CD4-positive, alpha-beta T cell treated with Interleukin-12 subunit alpha and Interleukin-12 subunit beta, for 1 hour (primary cell): ENCODE measurements at regions not wholly inside any gene's neighbourhood (a gene's known extent, or its start where the extent isn't known, plus 50 kb on each side); places are given as distances from the start of the nearest gene placed in this dataset.
"Not testable (repeated sequence)": the region's sequence is repeated elsewhere in the genome, so short reads cannot be mapped to it uniquely, and the experiment has no call there.

Experiments
- DNase-seq: peaks from one replicate; pipeline ENCODE4 v3.0.0-alpha.2; 2020

DNA sequence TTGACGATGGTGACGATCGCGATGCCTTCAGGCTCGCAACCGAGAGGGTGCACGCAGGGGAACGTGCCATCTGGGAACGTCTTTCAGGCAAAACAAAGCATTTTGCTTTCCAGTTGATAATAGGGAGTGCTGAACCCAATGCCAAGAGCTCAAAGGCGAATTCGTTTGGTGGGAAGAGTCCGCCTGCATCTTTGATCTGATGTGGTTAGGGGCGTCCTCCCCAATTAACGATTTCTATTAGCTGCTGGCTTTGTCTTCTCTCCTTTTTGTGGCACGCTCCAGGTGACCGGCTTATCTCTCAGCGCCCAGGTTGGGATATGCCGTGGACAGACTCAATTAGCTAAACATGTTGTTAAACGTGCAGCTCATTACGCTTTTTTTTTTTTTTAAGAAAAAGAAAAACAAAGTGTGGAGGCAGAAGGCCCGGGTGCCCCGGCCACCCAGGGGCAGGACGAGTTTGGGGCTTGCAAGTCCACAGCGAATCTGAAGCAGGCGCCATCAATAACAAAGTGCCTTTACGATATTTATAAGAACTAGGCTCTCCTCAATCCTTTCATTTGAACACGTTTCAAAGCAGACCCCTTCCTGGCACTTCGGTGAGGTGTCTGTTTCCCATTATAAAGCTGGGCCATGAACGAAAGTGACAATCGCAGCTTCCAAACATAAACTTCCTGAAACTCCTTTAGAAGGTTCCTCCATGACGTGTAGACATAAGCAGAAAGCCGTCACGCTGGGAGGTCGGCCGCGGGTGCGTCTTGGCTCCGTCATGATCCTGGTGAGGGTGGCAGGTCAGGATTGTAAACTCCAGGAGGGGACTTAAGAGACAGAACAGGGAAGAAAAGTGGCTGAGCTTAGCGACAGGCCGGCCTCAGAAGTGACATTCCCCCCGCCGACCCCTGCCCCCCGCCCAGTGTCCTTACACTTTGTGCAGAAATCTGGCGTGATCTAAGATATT lies 155.3 kb downstream of the LAT start:
- not testable (repeated sequence) for DNase-seq

DNA sequence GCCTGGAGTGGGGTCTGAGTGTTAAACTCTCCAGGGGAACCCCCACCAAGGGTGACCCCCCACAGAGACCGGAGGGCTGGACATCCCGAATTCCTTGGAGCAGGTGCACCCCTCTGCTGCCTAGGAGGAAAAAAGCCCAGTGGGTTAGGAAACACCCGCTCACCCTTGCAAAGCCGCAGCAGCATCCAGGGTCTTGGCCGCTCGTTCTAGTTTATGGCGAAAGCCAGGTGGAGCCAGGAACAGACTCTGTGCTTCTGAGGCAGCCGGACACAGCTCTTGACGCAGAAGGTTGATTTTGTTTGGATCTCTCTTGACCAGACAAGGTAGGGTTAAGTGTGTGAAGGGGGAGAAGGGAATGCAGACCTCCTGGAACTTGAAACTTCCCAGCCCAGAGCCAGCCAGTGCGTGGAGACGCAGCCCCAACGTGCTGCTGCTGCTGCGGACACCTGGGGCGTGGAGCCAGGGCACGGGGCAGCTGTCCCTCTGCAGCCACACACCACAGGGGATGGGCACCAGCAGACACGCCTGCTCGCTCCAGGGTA lies 154.5 kb downstream of the LAT start:
- no peak for DNase-seq

DNA sequence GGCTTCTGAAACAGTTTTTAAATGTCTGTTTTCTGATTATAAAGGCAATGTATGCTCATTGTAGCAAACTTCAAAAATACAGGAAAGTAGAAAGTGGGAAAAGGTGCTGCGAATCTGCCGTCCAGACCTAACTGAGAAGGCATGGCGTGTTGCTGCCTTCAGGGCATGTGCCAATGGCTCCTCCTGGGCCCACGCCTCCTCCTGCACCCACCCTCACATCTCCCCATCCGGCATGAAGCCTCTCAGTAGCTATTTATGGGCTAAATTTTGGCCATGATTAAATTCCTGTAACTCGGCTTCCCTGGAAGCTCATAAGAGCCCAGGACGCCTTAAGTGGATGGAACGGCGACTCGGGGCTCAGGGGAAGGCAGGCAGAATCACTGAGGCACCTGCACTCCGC lies 153.8 kb downstream of the LAT start:
- DNase-seq: not testable (repeated sequence)

DNA sequence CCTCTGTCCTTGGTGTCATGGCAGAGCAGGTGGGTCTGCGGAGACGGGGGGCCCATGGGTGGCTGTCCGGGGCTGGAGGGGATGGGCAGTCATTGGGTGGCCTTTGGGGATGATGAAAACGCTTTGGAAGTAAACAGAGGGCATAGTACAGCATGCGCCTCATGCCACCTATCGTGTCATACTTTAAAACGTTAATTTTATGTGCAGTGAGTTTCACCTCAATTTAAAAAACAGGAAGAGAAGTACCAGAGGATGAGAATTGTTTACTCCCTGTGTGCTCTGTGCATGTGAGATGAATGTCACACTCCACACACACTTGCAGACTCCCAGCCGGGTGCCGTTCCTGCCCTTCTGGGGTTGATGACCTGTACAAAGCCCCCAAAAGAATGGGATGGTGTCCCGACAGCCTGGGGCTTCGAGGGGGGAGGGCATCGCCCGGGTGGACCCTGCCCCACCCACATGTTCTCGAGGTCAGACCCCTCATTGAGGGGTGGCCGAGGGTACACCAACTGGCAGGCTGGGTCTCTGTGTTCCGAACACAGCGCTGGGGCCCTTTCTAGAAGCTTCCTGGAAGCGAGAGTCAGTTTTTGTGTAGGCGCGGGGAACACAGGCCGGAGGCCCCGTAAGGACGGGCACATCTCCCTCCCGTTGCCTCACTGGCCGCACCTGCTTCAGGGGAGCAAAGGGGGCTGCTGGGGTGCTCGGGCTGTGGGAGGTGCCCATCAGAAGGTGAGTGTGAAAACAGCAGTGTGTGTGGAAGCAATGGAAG lies 153.2 kb downstream of the LAT start:
- not testable (repeated sequence) for DNase-seq

DNA sequence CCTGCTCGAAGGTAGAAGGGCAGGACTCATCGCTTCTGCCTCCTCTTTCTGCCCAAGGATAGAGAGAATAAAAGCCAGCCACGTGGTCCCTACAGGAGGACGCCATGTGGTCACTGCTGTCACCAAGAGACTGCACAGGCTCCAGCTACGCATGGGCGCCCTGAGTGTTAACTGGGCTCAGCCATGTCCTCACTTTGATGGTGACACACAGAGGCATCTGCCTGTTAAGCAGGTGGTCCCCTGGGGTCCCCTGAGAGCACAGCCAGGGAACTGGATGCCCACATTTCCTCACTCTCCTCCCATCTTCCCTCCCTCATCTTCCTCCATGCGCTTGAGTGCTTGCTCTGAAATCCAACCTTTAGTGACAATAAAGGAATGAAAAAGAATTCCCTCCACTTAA lies 152.6 kb downstream of the LAT start:
- DNase-seq: not testable (repeated sequence)

DNA sequence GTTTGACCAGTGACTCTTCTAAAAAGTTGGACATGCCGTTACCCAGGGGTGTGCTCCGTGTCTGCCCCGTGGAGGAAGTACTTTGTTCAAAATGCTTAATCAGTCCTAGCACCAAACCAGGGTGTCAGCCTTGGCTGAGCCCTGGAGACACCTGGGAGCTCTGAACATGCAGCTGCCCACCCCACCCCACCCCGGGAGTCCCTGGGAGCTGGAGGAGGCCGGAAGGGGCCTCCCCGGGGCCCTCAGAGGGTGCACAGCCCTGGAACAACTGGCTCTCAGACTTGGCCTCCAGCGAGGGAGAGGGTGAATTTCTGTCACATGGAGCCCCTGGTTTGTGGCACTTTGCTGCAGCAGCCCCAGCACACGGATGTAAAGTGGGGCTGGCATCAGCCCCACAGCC lies 152.1 kb downstream of the LAT start:
- not testable (repeated sequence) for DNase-seq

DNA sequence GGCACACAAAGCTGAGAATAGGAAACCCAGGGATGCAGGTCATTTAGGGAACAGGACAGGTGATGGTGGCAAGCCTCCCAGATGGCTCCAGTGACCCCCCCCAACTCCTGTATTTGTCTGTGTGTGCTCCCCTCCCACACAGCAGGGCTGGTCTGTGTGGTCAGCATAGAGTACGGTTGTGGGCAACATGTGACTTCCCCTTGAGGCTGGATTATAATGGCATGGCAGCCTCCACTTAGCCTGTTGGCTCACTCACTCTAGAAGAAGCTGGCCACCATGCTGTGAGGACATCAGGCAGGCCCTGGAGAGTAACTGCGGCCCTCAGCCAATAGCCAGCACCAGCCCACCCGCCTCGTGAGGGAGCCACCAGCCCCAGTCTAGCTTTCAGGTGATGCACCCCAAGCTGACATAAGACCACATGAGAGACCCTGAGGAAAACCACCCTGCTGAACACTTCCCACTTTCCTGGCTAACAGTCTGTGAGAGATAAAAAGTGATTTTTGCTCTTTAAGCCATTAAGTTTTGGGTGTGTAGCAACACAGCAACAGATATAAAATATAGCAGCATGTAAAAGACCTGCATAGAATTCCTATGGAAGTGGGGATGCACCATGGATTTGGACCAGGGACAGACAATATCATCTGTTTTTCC lies 151.3 kb downstream of the LAT start:
- DNase-seq: not testable (repeated sequence)

DNA sequence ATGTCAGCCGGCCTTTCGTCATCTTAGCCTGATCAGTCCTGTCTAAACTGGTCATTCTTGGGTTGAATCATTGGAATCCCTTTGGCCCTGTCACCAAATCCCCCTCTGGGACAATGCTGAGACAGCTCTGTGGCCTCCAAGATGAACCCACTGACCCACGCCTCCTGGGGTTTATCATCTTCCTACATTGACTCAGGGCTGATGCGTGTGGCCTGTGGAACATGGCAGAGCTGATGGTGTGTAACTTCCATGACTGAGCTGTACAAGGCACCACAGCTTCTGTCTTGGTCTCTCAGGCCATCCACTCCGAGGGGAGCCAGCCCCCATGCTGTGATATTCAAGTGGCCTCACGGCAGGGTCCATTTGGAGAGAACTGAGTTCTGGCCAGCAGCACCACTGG lies 150.2 kb downstream of the LAT start:
- not testable (repeated sequence) for DNase-seq

DNA sequence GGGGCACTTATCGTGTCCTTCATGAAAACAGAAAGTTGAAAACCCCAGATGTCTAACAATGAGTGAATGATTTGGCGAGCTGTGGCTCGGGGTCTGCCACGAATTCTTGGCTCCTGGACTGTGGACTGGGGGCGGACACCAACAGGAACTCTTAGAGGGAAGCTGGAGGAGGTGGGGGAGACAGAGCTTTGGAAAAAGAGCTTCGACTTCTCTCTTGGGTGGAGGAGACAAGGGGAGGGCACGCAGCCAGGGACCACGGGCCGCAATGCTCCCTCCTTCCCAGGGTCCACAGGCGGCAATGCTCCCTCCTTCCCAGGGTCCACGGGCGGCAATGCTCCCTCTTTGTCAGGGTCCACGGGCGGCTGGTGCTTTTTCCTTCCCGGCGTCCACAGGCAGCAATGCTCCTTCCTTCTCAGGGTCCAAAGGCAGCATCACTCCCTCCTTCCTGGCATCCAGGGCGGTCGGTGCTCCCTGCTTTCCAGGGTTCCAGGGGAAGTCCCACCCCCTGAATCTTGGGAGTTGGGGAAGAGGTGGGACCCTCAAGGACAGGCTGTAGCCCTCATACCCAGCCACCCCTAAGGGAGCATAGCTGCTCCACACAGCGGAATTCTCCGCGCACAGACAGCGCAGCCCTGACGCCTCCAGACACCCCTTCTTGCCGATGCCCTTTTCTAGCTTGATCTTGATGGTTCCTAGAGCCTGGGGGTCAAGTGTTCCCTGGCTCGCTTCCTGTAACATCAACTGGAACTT lies 149.0 kb downstream of the LAT start:
- DNase-seq: not testable (repeated sequence)

DNA sequence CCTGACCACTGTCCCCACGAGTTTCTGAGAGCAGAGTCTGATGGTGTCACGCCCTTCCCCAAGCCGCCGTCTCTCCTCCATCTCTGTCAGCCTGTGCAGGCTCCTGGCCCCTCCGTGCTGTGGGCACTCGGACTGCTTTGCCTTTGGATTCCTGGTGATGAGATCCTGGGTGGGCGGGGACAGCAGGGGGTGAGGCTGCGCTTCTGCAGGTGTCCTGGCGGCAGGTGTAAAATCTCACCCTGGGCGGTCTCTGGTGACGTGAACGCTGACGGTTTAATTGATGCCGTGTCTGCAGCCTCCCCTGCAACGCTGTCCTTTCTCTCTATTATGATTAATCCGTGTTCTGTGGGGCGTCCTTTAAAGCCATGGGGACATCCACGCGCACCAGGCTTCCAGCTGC lies 148.0 kb downstream of the LAT start:
- not testable (repeated sequence) for DNase-seq

DNA sequence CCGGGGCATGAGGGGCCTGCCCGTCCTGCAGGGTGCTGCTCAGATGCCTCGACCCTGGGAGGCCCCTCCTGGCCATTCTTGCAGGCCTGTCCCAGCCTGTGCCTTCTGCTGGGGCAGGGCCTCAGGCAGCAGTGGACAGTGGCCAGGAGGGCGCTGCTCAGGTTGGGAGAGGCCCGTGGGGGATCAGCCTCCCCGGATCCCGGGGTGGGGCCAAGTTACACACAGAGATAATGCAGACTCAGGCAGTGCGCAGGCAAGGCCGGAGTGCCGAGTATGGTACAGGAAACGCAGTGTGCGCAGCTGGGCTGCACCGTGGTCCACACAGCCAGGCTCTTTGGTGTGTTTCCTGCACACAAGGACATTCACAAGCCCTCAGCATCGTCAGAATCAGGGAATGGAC lies 147.6 kb downstream of the LAT start:
- DNase-seq: not testable (repeated sequence)

DNA sequence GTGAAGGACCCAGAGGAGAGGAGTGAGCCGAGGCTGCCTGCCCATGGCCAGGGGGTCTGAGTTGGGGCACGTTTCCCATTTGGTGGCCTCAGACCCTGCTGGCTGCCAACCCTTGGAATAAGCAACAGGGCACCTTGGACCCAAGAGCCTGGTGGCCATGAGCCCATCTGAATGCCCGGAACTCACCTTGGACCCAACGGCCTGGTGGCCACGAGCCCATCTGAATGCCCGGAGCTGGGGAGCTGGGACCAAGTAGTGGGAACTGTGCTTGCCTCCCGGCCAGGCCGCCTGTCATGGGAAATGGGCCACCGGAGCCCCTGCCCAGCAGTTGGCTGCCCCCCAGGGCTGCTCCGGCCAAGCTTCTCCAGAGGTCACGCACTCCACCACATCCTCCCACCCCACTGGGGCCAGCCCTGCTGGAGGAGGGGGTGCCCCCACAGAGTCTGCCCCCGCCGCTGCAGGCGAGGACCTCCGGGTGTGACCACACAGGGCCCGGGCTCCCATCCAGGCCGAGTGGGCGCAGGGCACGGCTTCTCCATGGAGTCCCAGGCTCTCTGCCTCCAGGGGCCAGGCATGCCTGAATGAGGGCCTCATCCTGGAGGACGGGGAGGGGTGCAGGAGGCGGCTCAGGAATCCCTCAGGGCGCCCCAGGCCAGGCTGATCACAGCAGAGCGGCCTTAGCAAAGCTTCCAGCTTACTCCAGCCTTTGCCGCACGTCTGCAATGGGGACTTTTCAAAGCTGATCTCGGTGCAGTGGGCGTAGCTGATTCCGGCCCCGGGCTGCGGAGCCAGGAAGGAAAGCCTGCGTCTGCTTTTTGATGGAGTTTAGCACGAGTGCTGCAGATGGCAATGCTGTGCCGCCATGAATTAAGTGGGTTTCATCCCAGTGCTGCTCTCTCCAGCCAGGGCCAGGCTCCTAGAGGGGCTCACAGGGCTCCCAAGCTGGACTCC lies 146.3 kb downstream of the LAT start:
- DNase-seq: not testable (repeated sequence)

DNA sequence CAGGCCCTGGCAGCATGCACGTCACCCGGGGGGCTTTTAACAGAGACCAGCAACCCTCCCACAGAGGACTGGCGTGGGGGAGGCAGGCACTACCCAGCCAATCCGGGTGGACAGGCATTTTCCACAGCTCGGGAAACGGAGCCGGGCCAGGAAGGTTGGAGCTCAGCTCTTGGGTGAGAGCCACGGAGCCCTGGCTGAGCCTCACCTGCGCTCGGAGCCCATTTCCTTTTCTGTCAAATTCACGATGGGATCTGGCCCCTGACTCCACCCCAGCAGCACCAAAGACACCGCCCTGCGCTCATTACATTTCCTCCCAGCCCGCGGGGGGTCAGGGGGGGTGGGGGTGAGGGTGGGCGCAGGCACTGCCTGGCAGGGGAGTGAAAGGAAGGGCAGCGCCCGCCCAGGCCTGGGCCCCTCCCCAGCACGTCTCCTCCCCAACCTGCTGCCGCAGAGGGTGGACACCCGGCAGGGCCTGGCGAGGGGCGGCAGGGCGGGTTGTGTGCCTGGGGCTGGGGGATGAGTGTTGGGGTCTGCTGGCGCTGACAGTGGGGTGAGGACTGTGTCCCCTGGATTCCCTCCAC lies 145.4 kb downstream of the LAT start:
- DNase-seq: not testable (repeated sequence)

DNA sequence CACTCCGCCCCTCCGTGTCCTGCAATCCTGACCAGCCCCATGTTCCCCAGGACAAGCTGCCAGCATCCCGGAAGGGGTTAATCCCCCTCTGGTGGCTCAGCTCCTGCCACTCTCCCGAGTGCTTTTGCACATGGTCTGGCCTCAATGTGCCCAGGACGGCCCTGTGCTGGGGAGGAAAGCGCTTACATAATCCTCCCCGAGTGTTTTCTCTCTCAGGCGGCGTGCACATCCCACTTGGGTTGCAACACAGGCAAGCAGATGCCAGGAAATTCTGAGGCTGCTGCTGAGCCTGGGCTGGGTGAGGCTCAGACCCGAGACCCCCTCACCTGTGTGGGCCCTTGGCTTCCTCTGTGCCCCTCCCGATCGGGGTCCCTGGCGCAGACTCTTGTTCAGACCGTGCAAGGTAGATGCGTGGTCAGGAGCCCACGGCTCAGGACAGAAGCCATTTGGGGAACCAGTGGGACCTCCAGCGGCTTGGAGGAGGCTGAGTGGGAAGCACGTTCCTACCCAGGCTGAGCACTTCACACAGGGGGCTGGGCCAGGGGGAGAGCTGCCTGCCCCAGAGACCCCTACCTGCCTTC lies 144.7 kb downstream of the LAT start:
- DNase-seq: not testable (repeated sequence)

DNA sequence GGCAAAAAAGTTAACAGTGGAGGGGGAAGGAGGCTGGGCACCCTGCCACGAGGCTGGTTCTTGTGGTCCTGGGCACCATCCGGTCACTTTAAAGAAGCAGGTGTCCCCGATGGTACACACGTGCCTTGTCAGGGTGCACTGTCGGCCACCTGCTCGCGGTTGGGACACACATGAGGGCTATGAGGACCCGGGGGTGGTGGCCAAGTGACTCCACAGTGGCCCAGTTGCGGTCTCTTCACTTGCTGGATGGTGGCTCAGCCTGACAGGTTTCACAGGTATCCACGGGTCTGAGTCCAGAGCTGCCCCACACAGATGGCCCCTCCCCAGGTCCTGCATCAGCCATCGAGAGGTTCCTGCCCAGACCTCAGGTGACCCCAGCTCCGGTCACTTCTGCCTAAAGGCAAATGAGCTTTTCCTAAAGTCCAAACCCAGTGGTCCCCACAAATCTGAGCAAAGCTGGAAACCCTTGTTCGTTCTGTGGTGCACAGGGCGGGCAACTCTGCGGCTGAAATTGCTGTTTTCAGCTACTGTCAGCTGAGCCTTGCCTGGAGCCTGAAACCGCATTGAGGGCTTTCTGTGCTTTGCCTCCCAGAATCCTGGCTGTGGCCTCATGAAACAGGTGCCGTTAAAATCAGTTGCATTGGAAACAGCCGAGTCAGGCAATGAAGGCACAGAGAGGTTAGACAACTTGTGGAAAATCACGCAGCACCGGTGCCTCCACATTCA lies 144.0 kb downstream of the LAT start:
- not testable (repeated sequence) for DNase-seq

DNA sequence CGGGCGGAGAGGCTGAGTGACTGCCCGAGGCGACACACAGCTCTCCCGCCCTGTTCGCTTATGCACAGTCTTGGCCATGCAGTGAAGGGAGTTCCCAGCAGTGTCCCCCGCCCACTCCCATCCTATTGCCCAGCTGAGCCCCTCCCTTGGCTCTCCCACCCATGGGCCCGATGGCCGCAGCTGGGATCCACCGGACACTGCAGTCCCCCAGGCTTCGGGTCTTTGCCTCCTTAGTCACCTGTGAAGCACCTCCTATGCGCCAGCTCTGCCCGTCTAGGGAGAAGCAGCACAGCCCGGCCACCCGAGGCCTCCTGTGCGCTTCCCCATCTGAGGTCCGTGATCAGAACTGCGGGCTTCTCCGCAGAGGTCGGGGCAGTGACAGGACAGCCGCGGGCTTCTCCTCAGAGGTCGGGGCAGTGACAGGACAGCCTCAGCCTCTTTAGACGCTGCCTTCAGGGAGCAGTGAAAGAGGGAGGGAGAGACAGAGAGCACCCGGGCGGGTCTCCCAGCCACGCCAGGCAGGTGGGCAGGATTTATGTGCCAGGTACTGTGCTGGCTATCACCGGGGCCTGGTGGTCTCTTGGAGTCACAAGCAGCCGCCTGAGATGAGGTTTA lies 143.1 kb downstream of the LAT start:
- not testable (repeated sequence) for DNase-seq

DNA sequence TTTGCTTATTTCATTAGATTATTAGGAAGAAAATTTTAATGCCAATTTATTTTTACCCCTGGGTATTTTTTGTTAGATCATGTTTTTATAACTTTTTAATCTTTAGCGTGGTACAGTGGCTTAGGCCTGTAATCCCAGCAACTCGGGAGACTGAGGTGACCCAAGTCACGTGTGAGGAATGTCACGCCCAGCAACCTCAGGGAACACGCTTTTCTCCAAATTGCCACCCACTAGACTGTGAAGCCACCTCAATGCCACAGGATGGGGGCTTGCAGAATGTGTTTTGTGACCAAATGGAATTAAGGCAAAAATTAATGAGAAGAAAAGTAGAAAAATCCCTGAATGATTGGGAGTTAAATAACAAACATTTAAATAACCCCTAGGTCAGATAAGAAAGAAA lies 141.8 kb downstream of the LAT start:
- no peak for DNase-seq

DNA sequence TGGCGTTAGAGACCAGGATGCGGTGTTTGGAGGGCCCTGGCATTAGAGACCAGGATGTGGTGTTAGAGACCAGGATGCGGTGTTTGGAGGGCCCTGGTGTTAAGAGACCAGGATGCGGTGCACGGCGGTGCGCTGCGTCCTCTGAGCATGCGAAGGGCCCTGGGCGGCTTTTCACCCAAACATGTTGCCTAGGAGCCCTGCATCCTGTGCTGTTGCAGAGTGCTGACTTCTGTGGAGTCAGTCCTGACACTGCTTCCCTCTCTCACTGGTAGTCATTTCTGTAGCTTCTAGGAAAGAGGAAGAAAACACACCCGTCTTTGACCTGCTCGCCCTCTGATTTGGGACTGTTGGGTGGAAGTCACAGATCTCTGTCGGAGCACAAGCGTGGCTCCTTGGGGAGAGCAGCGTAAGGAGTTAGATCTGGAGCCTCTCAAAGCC lies 141.2 kb downstream of the LAT start:
- DNase-seq: no peak

DNA sequence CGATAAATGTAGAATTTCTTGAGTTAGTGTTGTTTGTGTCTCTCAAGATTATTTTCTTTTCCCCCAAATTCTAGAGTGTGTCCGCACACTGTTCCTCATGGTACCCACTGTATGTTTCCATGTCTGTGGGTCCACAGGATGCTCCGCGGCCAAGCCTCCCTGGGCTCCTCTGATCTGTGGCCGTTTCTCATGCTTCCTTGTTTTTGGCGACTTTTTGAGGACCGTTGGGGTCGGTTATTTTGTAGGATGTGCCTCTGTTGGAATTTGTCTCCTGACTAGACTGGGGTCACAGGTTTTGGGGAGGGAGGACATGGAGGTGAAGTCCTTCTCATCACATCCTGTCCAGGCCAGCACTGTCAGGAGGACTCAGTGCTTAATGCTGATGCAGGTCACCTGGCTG lies 140.0 kb downstream of the LAT start:
- no peak for DNase-seq
